Suprapubic skin (tissue), 4 donors: ENCODE measurements at regions not wholly inside any gene's neighbourhood (a gene's known extent, or its start where the extent isn't known, plus 50 kb on each side); places are given as distances from the start of the nearest gene placed in this dataset.

Source experiments
- EP300 ChIP-seq: sonication (generic); formaldehyde crosslinking; IDR thresholded peaks from one replicate; pipeline ENCODE4 v1.6.1; 2017; ENCODE audit warnings: antibody characterized with exemption
- POLR2A ChIP-seq, 2 donors: fragments of 450-650 bp; IDR thresholded peaks; one replicate each; pipeline ENCODE4 v1.6.1; 2017; ENCODE audit warnings: antibody characterized with exemption in 2 of 2, mild to moderate bottlenecking in 2 of 2, moderate library complexity in 2 of 2
- POLR2AphosphoS5 ChIP-seq, 3 donors: sonication (generic); formaldehyde crosslinking; IDR thresholded peaks; one replicate each; pipeline ENCODE4 v1.6.1; 2017; ENCODE audit warnings: antibody characterized with exemption in 3 of 3
- TF ChIP-seq, protein P1 (sequence below), 2 donors: fragments of 200-600 bp in 1 of 2; fragments of 450-650 bp in 1 of 2; sonication (generic) in 1 of 2; IDR thresholded peaks; one replicate each; pipeline ENCODE4 v1.5.1; 2016 to 2019; ENCODE audit warnings: antibody characterized with exemption in 2 of 2, mild to moderate bottlenecking in 1 of 2, moderate library complexity in 1 of 2

GRCh38 chr6:47383360-47383759 is 73.7 kb upstream of the TNFRSF21 start:
- TF ChIP-seq, protein P1, sequence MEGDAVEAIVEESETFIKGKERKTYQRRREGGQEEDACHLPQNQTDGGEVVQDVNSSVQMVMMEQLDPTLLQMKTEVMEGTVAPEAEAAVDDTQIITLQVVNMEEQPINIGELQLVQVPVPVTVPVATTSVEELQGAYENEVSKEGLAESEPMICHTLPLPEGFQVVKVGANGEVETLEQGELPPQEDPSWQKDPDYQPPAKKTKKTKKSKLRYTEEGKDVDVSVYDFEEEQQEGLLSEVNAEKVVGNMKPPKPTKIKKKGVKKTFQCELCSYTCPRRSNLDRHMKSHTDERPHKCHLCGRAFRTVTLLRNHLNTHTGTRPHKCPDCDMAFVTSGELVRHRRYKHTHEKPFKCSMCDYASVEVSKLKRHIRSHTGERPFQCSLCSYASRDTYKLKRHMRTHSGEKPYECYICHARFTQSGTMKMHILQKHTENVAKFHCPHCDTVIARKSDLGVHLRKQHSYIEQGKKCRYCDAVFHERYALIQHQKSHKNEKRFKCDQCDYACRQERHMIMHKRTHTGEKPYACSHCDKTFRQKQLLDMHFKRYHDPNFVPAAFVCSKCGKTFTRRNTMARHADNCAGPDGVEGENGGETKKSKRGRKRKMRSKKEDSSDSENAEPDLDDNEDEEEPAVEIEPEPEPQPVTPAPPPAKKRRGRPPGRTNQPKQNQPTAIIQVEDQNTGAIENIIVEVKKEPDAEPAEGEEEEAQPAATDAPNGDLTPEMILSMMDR (IDR thresholded peaks at IDR 0.05), result no peak
- TF ChIP-seq EP300 (no peak), POLR2AphosphoS5 (IDR thresholded peaks at IDR 0.05) (no peak), POLR2A (IDR thresholded peaks at IDR 0.05) (no peak)
